OCI-LY1 (cell line): ENCODE measurements at regions not wholly inside any gene's neighbourhood (a gene's known extent, or its start where the extent isn't known, plus 50 kb on each side); places are given as distances from the start of the nearest gene placed in this dataset.
"Not testable (repeated sequence)": the region's sequence is repeated elsewhere in the genome, so short reads cannot be mapped to it uniquely, and the experiment has no call there.

Source experiments
- H2AFZ ChIP-seq: fragments of 200-600 bp; sonication (generic), shearing (Covaris generic); 2 replicates; pipeline ENCODE4 v1.6.0; 2014; ENCODE audit warnings: antibody characterized with exemption, mild to moderate bottlenecking, low read length
- H3F3A ChIP-seq: fragments of 200-600 bp; sonication (generic), shearing (Covaris generic); 2 replicates; pipeline ENCODE4 v1.6.0; 2014; ENCODE audit warnings: mild to moderate bottlenecking, antibody characterized with exemption, low read length, moderate library complexity; ENCODE audit not compliant: insufficient read depth
- H3K27ac ChIP-seq: fragments of 200-600 bp; sonication (generic); 2 replicates; pipeline ENCODE4 v1.5.1; 2014; ENCODE audit warnings: low read length, mixed run types, mild to moderate bottlenecking, low read depth; ENCODE audit not compliant: poor library complexity, severe bottlenecking
- H3K27me3 ChIP-seq: fragments of 200-600 bp; sonication (generic); 2 replicates; pipeline ENCODE4 v1.6.0; 2014; ENCODE audit warnings: antibody characterized with exemption, mild to moderate bottlenecking, low read length, moderate library complexity; ENCODE audit not compliant: insufficient read depth
- H3K36me3 ChIP-seq: fragments of 200-600 bp; sonication (generic); 2 replicates; pipeline ENCODE4 v1.6.1; 2014; ENCODE audit warnings: mild to moderate bottlenecking, antibody characterized with exemption, low read length, moderate library complexity, mixed read lengths; ENCODE audit not compliant: insufficient read depth
- H3K4me1 ChIP-seq: fragments of 200-600 bp; sonication (generic); 2 replicates; pipeline ENCODE4 v1.5.1; 2014; ENCODE audit warnings: mild to moderate bottlenecking, low read length, moderate library complexity; ENCODE audit not compliant: insufficient read depth, severe bottlenecking
- H3K4me2 ChIP-seq: fragments of 200-600 bp; sonication (generic), shearing (Covaris generic); 2 replicates; pipeline ENCODE4 v1.6.1; 2014; ENCODE audit warnings: low read length
- H3K4me3 ChIP-seq: fragments of 200-600 bp; sonication (generic); 2 replicates; pipeline ENCODE4 v1.5.1; 2014; ENCODE audit warnings: low read length, low read depth, mild to moderate bottlenecking, mixed read lengths; ENCODE audit not compliant: poor library complexity, severe bottlenecking
- H3K79me2 ChIP-seq: fragments of 200-600 bp; shearing (Covaris generic); 2 replicates; pipeline ENCODE4 v1.6.1; 2016; ENCODE audit warnings: mixed run types, low read length, mixed read lengths; ENCODE audit not compliant: insufficient read depth
- H3K9ac ChIP-seq: fragments of 200-600 bp; sonication (generic), shearing (Covaris generic); 2 replicates; pipeline ENCODE4 v1.6.1; 2014; ENCODE audit warnings: mild to moderate bottlenecking, low read length, mixed read lengths
- H3K9me2 ChIP-seq: fragments of 200-600 bp; sonication (generic), shearing (Covaris generic); 2 replicates; pipeline ENCODE4 v1.6.1; 2014; ENCODE audit warnings: low read depth, mild to moderate bottlenecking, low read length, mixed read lengths
- H3K9me3 ChIP-seq: fragments of 200-600 bp; shearing (Covaris generic); 2 replicates; pipeline ENCODE4 v1.6.1; 2014; ENCODE audit warnings: low read length, mixed read lengths
- H4K20me1 ChIP-seq: fragments of 200-600 bp; sonication (generic), shearing (Covaris generic); 2 replicates; pipeline ENCODE4 v1.6.0; 2016; ENCODE audit warnings: mild to moderate bottlenecking, low read length; ENCODE audit not compliant: insufficient read depth
- EZH2 ChIP-seq: fragments of 200-600 bp; sonication (generic), shearing (Covaris generic); IDR thresholded peaks from 2 replicates; pipeline ENCODE4 v1.8.0; 2017; ENCODE audit warnings: borderline replicate concordance, mixed run types, mild to moderate bottlenecking, antibody characterized with exemption, low read length, moderate library complexity, mixed read lengths
- TF ChIP-seq, protein P1 (sequence below): fragments of 200-600 bp; sonication (generic), shearing (Covaris generic); IDR thresholded peaks from 2 replicates; pipeline ENCODE4 v1.5.1; 2017; ENCODE audit warnings: mild to moderate bottlenecking, antibody characterized with exemption, low read length, moderate library complexity, mixed read lengths

- Histone ChIP-seq H2AFZ (no peak overlapping the region), H3K9me3 (no peaks in the 10 kb centered on the region), H3K9ac (no peak overlapping the region), H3K4me2 (no peak overlapping the region), H3K9me2 (no peaks in the 10 kb centered on the region), H3K79me2 (no peaks in the 10 kb centered on the region), H3F3A (no peaks in the 10 kb centered on the region), H3K4me1 (no peaks in the 10 kb centered on the region), H3K4me3 (no peak overlapping the region), H3K36me3 (no peaks in the 10 kb centered on the region), H4K20me1 (no peaks in the 10 kb centered on the region), H3K27me3 (no peaks in the 10 kb centered on the region), H3K27ac (no peak overlapping the region)
- TF ChIP-seq, protein P1, sequence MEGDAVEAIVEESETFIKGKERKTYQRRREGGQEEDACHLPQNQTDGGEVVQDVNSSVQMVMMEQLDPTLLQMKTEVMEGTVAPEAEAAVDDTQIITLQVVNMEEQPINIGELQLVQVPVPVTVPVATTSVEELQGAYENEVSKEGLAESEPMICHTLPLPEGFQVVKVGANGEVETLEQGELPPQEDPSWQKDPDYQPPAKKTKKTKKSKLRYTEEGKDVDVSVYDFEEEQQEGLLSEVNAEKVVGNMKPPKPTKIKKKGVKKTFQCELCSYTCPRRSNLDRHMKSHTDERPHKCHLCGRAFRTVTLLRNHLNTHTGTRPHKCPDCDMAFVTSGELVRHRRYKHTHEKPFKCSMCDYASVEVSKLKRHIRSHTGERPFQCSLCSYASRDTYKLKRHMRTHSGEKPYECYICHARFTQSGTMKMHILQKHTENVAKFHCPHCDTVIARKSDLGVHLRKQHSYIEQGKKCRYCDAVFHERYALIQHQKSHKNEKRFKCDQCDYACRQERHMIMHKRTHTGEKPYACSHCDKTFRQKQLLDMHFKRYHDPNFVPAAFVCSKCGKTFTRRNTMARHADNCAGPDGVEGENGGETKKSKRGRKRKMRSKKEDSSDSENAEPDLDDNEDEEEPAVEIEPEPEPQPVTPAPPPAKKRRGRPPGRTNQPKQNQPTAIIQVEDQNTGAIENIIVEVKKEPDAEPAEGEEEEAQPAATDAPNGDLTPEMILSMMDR = no peak
- TF ChIP-seq EZH2 = no peak
Measured at GRCh38 chr1:29756085-29756484, 519.8 kb downstream of the PTPRU start.

DNA sequence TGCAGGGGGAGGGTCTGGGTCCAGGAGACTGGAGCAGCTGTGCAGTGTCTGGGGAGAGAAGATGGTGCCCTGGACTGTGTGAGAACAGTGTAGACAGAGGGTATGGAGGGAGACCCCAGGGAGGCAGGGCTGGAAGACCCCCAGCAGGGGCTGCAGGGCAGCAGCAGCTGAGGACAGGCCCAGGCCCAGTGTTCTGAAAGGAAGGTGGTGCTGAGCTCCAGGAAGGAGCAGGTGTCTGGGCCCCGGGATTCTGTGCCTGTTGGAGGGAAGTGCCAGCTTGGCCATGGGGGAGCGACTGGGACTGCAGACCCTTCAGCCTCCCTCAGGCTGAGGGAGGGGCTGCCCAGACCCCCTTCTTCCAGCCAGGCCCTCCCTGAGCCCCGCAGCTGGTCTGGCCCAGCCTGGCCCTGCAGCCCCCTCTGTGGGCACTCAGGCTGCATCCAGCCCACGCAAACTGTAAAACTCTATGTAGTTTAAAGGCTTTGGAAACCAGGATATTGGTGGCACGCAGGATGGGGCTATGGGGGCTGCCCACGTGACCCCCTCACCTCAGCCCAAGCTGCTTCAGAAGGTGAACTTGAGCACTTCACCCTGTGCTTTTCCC lies 519.2 kb downstream of the PTPRU start:
- H3K9me3 ChIP-seq, H3K9me2 ChIP-seq, H3K4me2 ChIP-seq, H3K4me1 ChIP-seq, H2AFZ ChIP-seq, H3K27me3 ChIP-seq, H3K27ac ChIP-seq, H3K36me3 ChIP-seq, H4K20me1 ChIP-seq, H3K79me2 ChIP-seq, H3K9ac ChIP-seq, H3F3A ChIP-seq, H3K4me3 ChIP-seq: not testable (repeated sequence)

GRCh38 chr1:29754573-29755375 lies 518.5 kb downstream of the PTPRU start:
- no peak overlapping the region for H3K9ac ChIP-seq
- no peaks in the 10 kb centered on the region for H3F3A ChIP-seq

More at GRCh38 chr1:29754573-29755375, 518.5 kb downstream of the PTPRU start:
- no peaks in the 10 kb centered on the region for H3K36me3 ChIP-seq
- H2AFZ ChIP-seq = no peak overlapping the region
- TF ChIP-seq, protein P1 = no peak
- no peak for TF ChIP-seq EZH2
- no peak overlapping the region for H3K4me2 ChIP-seq
- H4K20me1 ChIP-seq = no peaks in the 10 kb centered on the region
- no peaks in the 10 kb centered on the region for H3K27me3 ChIP-seq
- no peaks in the 10 kb centered on the region for H3K9me2 ChIP-seq
- H3K4me3 ChIP-seq = no peak overlapping the region
- no peaks in the 10 kb centered on the region for H3K9me3 ChIP-seq
- H3K27ac ChIP-seq = no peak overlapping the region
- H3K79me2 ChIP-seq = no peaks in the 10 kb centered on the region
- H3K4me1 ChIP-seq = no peaks in the 10 kb centered on the region
